ENCODE measurements at regions not wholly inside any gene's neighbourhood (a gene's known extent, or its start where the extent isn't known, plus 50 kb on each side); places are given as distances from the start of the nearest gene placed in this dataset.

- no peak overlapping the region for H4K8ac ChIP-seq (ENCODE audit: low read depth in 2 of 2, low read length in 2 of 2)
- no peak overlapping the region for H2AK5ac ChIP-seq (ENCODE audit: low read depth, low read length)
- DNase-seq, result no peak
- no peak overlapping the region for H3K9ac ChIP-seq (ENCODE audit: low read depth, low read length)
- no peak for ATAC-seq (ENCODE audit: low read depth)
- H3K36me3 ChIP-seq (ENCODE audit: control insufficient read depth, insufficient read depth, low read length), result no peaks in the 10 kb centered on the region
- H3K27ac ChIP-seq (ENCODE audit: insufficient read depth, low read length), result no peak overlapping the region
- no peak overlapping the region for H4K5ac ChIP-seq (ENCODE audit: low read depth, low read length)
- H2AK9ac ChIP-seq (replicated peaks; ENCODE audit: low read depth, low read length, poor library complexity), result no peak overlapping the region
- H3K14ac ChIP-seq (replicated peaks; ENCODE audit: low read depth, low read length), result no peak overlapping the region
- H3K4me1 ChIP-seq (ENCODE audit: control insufficient read depth, insufficient read depth, low read length), result no peaks in the 10 kb centered on the region
- no peaks in the 10 kb centered on the region for H4K20me1 ChIP-seq (ENCODE audit: insufficient read depth, low read length)
- no peak for TF ChIP-seq USF2 (IDR thresholded peaks at IDR 0.05; ENCODE audit: low read depth, low read length)
- no peak for TF ChIP-seq MXI1 (IDR thresholded peaks at IDR 0.05; ENCODE audit: borderline replicate concordance, low read depth, low read length)
- no peak for TF ChIP-seq BHLHE40 (IDR thresholded peaks at IDR 0.05; ENCODE audit: low read depth, low read length)
- no peak for TF ChIP-seq ELK1 (IDR thresholded peaks at IDR 0.05; ENCODE audit: borderline replicate concordance, low read depth, low read length)
- TF ChIP-seq FOS (IDR thresholded peaks at IDR 0.05; ENCODE audit: low read depth, low read length), result no peak
- TF ChIP-seq CEBPB (IDR thresholded peaks at IDR 0.05; ENCODE audit: low read depth, low read length), result no peak
- H3K56ac ChIP-seq (ENCODE audit: extremely low read depth, insufficient read depth, low read length), result no peak overlapping the region
- intact Hi-C loops (cut with micrococcal nuclease), result no loop called here
- H3K9me3 ChIP-seq (ENCODE audit: control insufficient read depth, insufficient read depth, low read length), result peaks cover 78% of the 10 kb centered on the region
- H2AFZ ChIP-seq (replicated peaks; ENCODE audit: low read length, poor library complexity), result no peak overlapping the region
- H3K23ac ChIP-seq (ENCODE audit: low read depth, low read length), result no peak overlapping the region
- H3K4ac ChIP-seq (ENCODE audit: low read depth, low read length), result no peak overlapping the region
- no peak overlapping the region for H3K4me3 ChIP-seq (ENCODE audit: insufficient read depth, low read depth, low read length)
- H3K18ac ChIP-seq (ENCODE audit: low read depth, low read length), result no peak overlapping the region
- no peak overlapping the region for H2BK5ac ChIP-seq (ENCODE audit: low read depth, low read length, poor library complexity, severe bottlenecking)
- no TSS peak for BruUV-seq (replicated peaks)
- in situ Hi-C loops (cut with MboI; ENCODE audit: low sequenced_read_pairs), result no loop called here
- POLR2A ChIA-PET (ENCODE audit: unreplicated experiment), result no interaction called here
- H2BK20ac ChIP-seq (ENCODE audit: low read depth, low read length), result no peak overlapping the region
- H4K91ac ChIP-seq (ENCODE audit: insufficient read depth, low read depth, low read length), result no peak overlapping the region
- H3K9me1 ChIP-seq (ENCODE audit: insufficient read depth, low read length), result no peaks in the 10 kb centered on the region
- dilution Hi-C loops (cut with HindIII; ENCODE audit: low sequenced_read_pairs, unreplicated experiment), result no loop called here
- 63% methylated on average over 3 of the region's 10 CpGs; no CpG with 5 or more reads in 1 of the 2 experiments for WGBS, 2 experiments (ENCODE audit: extremely low coverage in 2 of 2, insufficient read length in 1 of 2)
- H2BK120ac ChIP-seq (ENCODE audit: low read depth, low read length), result no peak overlapping the region
- CTCF ChIA-PET, result no interaction called here
- no peak overlapping the region for H3K4me2 ChIP-seq (ENCODE audit: low read depth, low read length)
- H3K27me3 ChIP-seq (ENCODE audit: control insufficient read depth, insufficient read depth, low read length), result no peaks in the 10 kb centered on the region
- H3K79me1 ChIP-seq (ENCODE audit: low read depth in 1 of 2, low read length in 2 of 2), result no peaks in the 10 kb centered on the region
- H2BK15ac ChIP-seq (ENCODE audit: low read depth, low read length), result no peak overlapping the region
These were observed 1074.3 kb downstream of the BRD1 start for GRCh38 chr22:48753381-48753730.

All from IMR-90 (cell line).